GM23338 (cell line): ENCODE measurements at regions not wholly inside any gene's neighbourhood (a gene's known extent, or its start where the extent isn't known, plus 50 kb on each side); places are given as distances from the start of the nearest gene placed in this dataset.

Source experiments
- ATAC-seq: fragments of 200-7000 bp; cut with Tn5 transposase; 3 replicates; pipeline ENCODE4 v1.9.1; 2020
- DNase-seq: peaks from one replicate; pipeline ENCODE4 v3.0.0-alpha.2; 2015; ENCODE audit warnings: low spot score
- H2AFZ ChIP-seq: fragments of 200-600 bp; sonication (generic); 2 replicates; pipeline ENCODE4 v1.8.0; 2016; ENCODE audit warnings: antibody characterized with exemption, mild to moderate bottlenecking, moderate library complexity
- H3F3A ChIP-seq: fragments of 200-600 bp; sonication (generic); replicated peaks from 2 replicates; pipeline ENCODE4 v1.8.0; 2017; ENCODE audit warnings: antibody characterized with exemption, mixed run types, low read depth
- H3K27ac ChIP-seq: fragments of 200-600 bp; sonication (generic); 2 replicates; pipeline ENCODE4 v1.6.1; 2016; ENCODE audit warnings: low read depth
- H3K27me3 ChIP-seq: fragments of 200-600 bp; sonication (generic); 2 replicates; pipeline ENCODE4 v1.8.0; 2016; ENCODE audit warnings: mild to moderate bottlenecking, mixed run types, moderate library complexity; ENCODE audit not compliant: insufficient read depth
- H3K36me3 ChIP-seq: fragments of 200-600 bp; sonication (generic); 2 replicates; pipeline ENCODE4 v1.8.0; 2016; ENCODE audit warnings: mild to moderate bottlenecking; ENCODE audit not compliant: insufficient read depth
- H3K4me1 ChIP-seq: fragments of 200-600 bp; sonication (generic); 2 replicates; pipeline ENCODE4 v1.8.0; 2016; ENCODE audit warnings: mild to moderate bottlenecking, moderate library complexity; ENCODE audit not compliant: insufficient read depth
- H3K4me2 ChIP-seq: fragments of 200-600 bp; sonication (generic); 2 replicates; pipeline ENCODE4 v1.7.1; 2017; ENCODE audit warnings: mixed run types
- H3K4me3 ChIP-seq: fragments of 200-600 bp; sonication (generic); 2 replicates; pipeline ENCODE4 v1.6.1; 2016; ENCODE audit warnings: mixed run types
- H3K79me2 ChIP-seq: fragments of 200-600 bp; sonication (generic); replicated peaks from 2 replicates; pipeline ENCODE4 v1.8.0; 2017; ENCODE audit warnings: mild to moderate bottlenecking; ENCODE audit not compliant: insufficient read depth
- H3K9me2 ChIP-seq: fragments of 200-600 bp; sonication (generic); 2 replicates; pipeline ENCODE4 v1.8.0; 2017; ENCODE audit not compliant: insufficient read depth
- H4K20me1 ChIP-seq: fragments of 200-600 bp; sonication (generic); replicated peaks from 2 replicates; pipeline ENCODE4 v1.8.0; 2017; ENCODE audit warnings: mild to moderate bottlenecking; ENCODE audit not compliant: insufficient read depth
- H3K27ac Mint-ChIP-seq: 2 replicates; pipeline ENCODE4 v1.8.0; 2020; ENCODE audit warnings: inconsistent platforms, mild to moderate bottlenecking, moderate library complexity, mixed read lengths
- H3K27me3 Mint-ChIP-seq: 3 replicates; pipeline ENCODE4 v1.8.0; 2022; ENCODE audit warnings: low read depth, mild to moderate bottlenecking, moderate library complexity, mixed read lengths, inconsistent platforms; ENCODE audit not compliant: insufficient read depth, poor library complexity
- H3K36me3 Mint-ChIP-seq: 3 replicates; pipeline ENCODE4 v1.8.0; 2021; ENCODE audit warnings: low read depth, mild to moderate bottlenecking, inconsistent platforms, moderate library complexity, mixed read lengths
- H3K4me1 Mint-ChIP-seq: 3 replicates; pipeline ENCODE4 v1.8.0; 2020; ENCODE audit warnings: mild to moderate bottlenecking, inconsistent platforms, mixed read lengths
- H3K4me3 Mint-ChIP-seq: 3 replicates; pipeline ENCODE4 v1.8.0; 2021; ENCODE audit warnings: moderate library complexity, mild to moderate bottlenecking, inconsistent platforms, mixed read lengths
- H3K9me3 Mint-ChIP-seq: 3 replicates; pipeline ENCODE4 v1.8.0; 2020; ENCODE audit warnings: moderate library complexity, mild to moderate bottlenecking, inconsistent platforms, mixed read lengths
- CREB1 ChIP-seq: fragments of 250-450 bp; sonication (Bioruptor Pico); IDR thresholded peaks from 2 replicates; pipeline ENCODE4 v1.5.0; 2020; ENCODE audit warnings: low read depth, mild to moderate bottlenecking, moderate library complexity
- CTCF ChIP-seq, 2 experiments: fragments of 200-600 bp in 1 of 2; sonication (generic) in 1 of 2; conservative IDR thresholded peaks; 2 replicates each; pipeline versions ENCODE4 v1.5.1 to v1.6.1; 2016 to 2017; ENCODE audit warnings: antibody characterized with exemption in 2 of 2, low read depth in 2 of 2, mild to moderate bottlenecking in 2 of 2, moderate library complexity in 1 of 2
- EZH2 ChIP-seq: fragments of 200-600 bp; sonication (generic); IDR thresholded peaks from one replicate; pipeline ENCODE4 v1.8.0; 2017; ENCODE audit warnings: antibody characterized with exemption, mild to moderate bottlenecking, low read depth; ENCODE audit not compliant: unreplicated experiment
- EZH2phosphoT487 ChIP-seq: fragments of 200-600 bp; sonication (generic); IDR thresholded peaks from one replicate; pipeline ENCODE4 v1.8.1; 2018; ENCODE audit warnings: antibody characterized with exemption; ENCODE audit not compliant: unreplicated experiment
- JUNB ChIP-seq: IDR thresholded peaks from one replicate; pipeline ENCODE4 v1.6.1; 2016; ENCODE audit warnings: antibody characterized with exemption; ENCODE audit not compliant: unreplicated experiment
- NANOG ChIP-seq: IDR thresholded peaks from 2 replicates; pipeline ENCODE4 v1.6.1; 2016; ENCODE audit warnings: antibody characterized with exemption, borderline replicate concordance
- POLR2AphosphoS5 ChIP-seq: IDR thresholded peaks from 2 replicates; pipeline ENCODE4 v1.6.1; 2016; ENCODE audit warnings: antibody characterized with exemption, low read depth
- STAT1 ChIP-seq: IDR thresholded peaks from one replicate; pipeline ENCODE4 v1.6.1; 2016; ENCODE audit warnings: antibody characterized with exemption; ENCODE audit not compliant: unreplicated experiment
- ZNF114 ChIP-seq: fragments of 250-450 bp; sonication (Bioruptor Pico); IDR thresholded peaks from 2 replicates; pipeline ENCODE4 v1.5.0; 2020; ENCODE audit warnings: mild to moderate bottlenecking, moderate library complexity
- ZNF331 ChIP-seq: fragments of 250-450 bp; sonication (Bioruptor Pico); IDR thresholded peaks from 2 replicates; pipeline ENCODE4 v1.5.0; 2020; ENCODE audit warnings: low read depth, mild to moderate bottlenecking, moderate library complexity
- ZNF462 ChIP-seq: fragments of 250-450 bp; sonication (Bioruptor Pico); IDR thresholded peaks from 2 replicates; pipeline ENCODE4 v1.5.0; 2020; ENCODE audit warnings: mild to moderate bottlenecking, moderate library complexity
- TF ChIP-seq, protein P1 (sequence below): IDR thresholded peaks from one replicate; pipeline ENCODE4 v1.6.1; 2018; ENCODE audit warnings: antibody characterized with exemption; ENCODE audit not compliant: unreplicated experiment
- TF ChIP-seq, protein P2 (sequence below): IDR thresholded peaks from 2 replicates; pipeline ENCODE4 v1.6.1; 2016; ENCODE audit warnings: antibody characterized with exemption

- DNase-seq (no peak), ATAC-seq (no peak)
- Histone ChIP-seq H3K27me3 (no peaks in the 10 kb centered on the region), H3F3A (no peaks in the 10 kb centered on the region), H2AFZ (no peak overlapping the region), H3K27ac (no peak overlapping the region), H3K4me1 (no peaks in the 10 kb centered on the region), H3K4me2 (no peak overlapping the region), H3K79me2 (no peaks in the 10 kb centered on the region), H3K9me2 (peaks cover 7% of the 10 kb centered on the region; the same call in 1 of the 2 replicates), H3K4me3 (no peak overlapping the region), H3K36me3 (no peaks in the 10 kb centered on the region), H4K20me1 (no peaks in the 10 kb centered on the region)
- no peaks in the 10 kb centered on the region for H3K4me1 Mint-ChIP-seq
- H3K9me3 Mint-ChIP-seq = no peaks in the 10 kb centered on the region; the same call in 2 of the 3 replicates
- H3K27ac Mint-ChIP-seq = no peak overlapping the region
- H3K36me3 Mint-ChIP-seq = no peaks in the 10 kb centered on the region
- TF ChIP-seq, protein P1, sequence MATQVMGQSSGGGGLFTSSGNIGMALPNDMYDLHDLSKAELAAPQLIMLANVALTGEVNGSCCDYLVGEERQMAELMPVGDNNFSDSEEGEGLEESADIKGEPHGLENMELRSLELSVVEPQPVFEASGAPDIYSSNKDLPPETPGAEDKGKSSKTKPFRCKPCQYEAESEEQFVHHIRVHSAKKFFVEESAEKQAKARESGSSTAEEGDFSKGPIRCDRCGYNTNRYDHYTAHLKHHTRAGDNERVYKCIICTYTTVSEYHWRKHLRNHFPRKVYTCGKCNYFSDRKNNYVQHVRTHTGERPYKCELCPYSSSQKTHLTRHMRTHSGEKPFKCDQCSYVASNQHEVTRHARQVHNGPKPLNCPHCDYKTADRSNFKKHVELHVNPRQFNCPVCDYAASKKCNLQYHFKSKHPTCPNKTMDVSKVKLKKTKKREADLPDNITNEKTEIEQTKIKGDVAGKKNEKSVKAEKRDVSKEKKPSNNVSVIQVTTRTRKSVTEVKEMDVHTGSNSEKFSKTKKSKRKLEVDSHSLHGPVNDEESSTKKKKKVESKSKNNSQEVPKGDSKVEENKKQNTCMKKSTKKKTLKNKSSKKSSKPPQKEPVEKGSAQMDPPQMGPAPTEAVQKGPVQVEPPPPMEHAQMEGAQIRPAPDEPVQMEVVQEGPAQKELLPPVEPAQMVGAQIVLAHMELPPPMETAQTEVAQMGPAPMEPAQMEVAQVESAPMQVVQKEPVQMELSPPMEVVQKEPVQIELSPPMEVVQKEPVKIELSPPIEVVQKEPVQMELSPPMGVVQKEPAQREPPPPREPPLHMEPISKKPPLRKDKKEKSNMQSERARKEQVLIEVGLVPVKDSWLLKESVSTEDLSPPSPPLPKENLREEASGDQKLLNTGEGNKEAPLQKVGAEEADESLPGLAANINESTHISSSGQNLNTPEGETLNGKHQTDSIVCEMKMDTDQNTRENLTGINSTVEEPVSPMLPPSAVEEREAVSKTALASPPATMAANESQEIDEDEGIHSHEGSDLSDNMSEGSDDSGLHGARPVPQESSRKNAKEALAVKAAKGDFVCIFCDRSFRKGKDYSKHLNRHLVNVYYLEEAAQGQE = no peak
- TF ChIP-seq ZNF462 (CRISPR knock-in tag) (no peak), ZNF331 (no peak), EZH2 (no peak), POLR2AphosphoS5 (no peak), CREB1 (CRISPR knock-in tag) (no peak), ZNF114 (CRISPR knock-in tag) (no peak), JUNB (no peak), NANOG (no peak), EZH2phosphoT487 (no peak), CTCF (conservative IDR thresholded peaks at IDR 0.05; ENCODE audit: low read depth in 2 of 2) (no peak), STAT1 (no peak)
- TF ChIP-seq, protein P2, sequence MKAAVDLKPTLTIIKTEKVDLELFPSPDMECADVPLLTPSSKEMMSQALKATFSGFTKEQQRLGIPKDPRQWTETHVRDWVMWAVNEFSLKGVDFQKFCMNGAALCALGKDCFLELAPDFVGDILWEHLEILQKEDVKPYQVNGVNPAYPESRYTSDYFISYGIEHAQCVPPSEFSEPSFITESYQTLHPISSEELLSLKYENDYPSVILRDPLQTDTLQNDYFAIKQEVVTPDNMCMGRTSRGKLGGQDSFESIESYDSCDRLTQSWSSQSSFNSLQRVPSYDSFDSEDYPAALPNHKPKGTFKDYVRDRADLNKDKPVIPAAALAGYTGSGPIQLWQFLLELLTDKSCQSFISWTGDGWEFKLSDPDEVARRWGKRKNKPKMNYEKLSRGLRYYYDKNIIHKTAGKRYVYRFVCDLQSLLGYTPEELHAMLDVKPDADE = no peak
- H3K27me3 Mint-ChIP-seq = no peaks in the 10 kb centered on the region
- H3K4me3 Mint-ChIP-seq = no peak overlapping the region
These were observed 133.4 kb upstream of the B3GAT2 start for GRCh38 chr6:71090217-71090616.
